ENCODE measurements at regions not wholly inside any gene's neighbourhood (a gene's known extent, or its start where the extent isn't known, plus 50 kb on each side); places are given as distances from the start of the nearest gene placed in this dataset.

- DNase-seq, result no peak
Measured at GRCh38 chr5:30117135-30117534, 1076.4 kb upstream of the CDH6 start.

- peak; percentile 5 for DNase-seq
Measured at GRCh38 chr5:30113542-30113941, 1079.9 kb upstream of the CDH6 start.

DNA sequence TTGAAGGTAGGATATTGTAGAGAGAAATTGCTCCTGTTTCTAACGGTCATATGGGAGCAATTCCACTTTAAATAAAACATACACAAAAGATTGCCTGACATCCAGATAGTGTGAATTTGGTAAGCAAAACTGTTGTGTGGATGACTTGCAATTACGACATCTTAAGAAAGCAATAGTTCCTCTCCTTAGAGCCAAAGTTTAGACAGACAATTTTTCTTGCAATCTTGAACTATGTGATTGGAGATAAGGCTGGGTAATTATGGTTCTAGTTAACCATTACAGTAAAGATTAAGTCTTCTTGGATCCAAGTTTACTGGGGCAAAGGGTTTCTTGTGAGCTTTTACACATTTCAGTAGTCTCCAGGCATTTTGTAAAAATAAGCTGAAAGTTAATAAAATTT is 1080.6 kb upstream of the CDH6 start:
- peak; percentile 8 for DNase-seq

DNA sequence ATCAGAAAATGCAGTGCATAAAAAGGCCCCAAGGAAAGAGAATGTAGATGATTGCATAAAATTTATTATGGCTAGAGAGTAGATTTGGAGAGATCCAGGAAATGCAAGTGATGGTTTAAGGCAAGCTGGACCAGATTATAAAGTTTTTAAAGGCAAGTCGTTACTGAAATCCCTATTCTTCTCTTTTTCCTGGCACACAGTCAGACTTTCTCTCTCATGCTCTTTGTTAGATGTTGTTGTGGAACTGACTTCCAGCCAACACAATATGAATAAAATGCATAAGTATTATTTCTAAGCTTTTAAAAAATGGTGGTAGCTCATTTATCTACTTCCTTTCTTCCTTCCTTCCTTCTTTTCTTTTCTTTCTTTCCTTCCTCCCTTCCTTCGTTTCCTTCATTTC is 1085.4 kb upstream of the CDH6 start:
- DNase-seq, result no peak

DNA sequence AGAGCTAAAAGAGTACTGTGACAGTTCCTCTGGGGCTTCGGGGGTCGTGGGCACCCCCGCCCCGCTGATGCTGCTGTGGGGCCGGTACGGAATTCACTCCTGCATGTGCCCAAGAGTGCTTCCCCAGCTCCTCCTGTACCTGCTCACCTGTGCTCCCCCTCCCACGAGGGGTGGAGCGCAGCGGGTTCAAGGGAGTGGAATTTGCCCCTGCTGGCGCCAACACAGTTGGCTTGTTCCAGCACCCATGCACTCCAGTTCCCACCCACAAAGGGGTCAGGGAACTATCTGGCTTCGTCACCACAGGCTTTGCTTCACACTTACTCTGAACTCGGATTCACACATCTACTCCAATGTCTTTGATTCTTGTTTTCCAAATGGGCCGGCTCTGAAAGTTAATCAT is 1086.9 kb upstream of the CDH6 start:
- no peak for DNase-seq

DNA sequence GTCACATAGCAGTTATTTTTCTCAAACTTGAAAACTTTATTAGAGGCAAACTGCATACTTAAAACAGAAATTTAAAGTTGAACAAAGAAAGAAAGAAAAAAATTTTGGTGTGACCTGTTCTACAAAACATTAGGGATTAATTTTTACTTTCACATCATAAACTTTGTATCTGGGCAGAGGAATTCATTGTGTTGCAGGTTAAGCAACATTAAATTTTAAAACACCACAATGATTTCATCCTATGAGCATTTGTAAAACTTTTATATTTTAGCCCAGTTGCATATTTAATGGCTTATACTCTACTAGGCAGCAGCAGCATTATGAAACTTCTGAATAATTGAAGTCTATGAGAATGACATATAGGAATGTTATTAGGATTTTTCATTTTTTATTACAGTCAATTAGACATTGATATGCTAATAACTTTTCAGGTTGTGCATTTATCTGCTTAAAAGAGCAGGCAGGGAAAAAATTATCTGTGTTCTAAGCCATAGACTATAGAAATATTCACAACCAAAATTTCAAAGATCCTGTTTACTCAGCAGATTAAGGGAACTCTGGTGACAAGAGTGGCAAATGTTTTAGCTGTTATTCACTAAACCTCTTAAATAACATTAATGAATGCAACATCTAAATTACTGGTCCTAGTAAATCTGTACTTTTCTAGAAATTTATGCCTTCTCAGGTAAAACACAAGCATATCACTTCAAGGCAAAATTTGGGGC is 1088.5 kb upstream of the CDH6 start:
- DNase-seq, result no peak

GRCh38 chr5:30103452-30104202 is 1089.9 kb upstream of the CDH6 start:
- DNase-seq, result no peak

DNA sequence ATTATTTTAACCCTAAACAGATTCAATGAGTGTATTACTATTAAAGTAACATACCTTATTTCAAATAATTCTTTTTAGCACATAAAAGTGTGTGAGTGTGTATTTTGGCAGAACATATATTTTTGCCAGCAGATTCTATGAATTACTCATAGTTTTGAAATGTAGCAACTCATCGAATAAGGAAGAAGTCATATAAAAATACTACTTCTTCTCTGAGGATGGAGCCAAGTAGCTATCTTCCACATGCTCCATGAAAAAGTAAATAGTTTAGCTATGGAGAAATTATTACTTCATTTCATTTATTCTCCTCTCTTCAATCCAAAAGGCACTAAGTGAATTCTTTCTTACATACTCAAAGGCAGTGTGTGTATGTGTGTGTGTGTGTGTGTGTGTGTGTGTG is 1090.4 kb upstream of the CDH6 start:
- DNase-seq, result no peak

DNA sequence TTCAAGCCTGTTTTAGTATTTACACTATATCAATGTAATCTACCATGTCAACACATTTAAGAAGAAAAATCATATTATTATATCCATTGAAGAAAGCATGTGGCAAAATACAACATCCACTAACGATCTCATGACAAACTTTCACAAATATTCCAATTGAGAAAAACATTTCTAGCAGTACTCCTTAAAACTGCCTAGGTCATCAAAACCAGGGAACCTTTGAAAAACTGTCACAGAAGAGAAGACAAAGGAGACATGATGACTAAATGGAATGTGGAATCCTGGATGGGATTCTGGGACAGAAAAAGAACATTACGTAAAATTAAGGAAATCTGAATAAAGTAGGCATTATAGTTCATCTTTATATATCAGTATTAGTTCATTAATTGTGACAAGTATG is 1091.3 kb upstream of the CDH6 start:
- DNase-seq, result no peak

- DNase-seq, result no peak
Measured at GRCh38 chr5:30100929-30101328, 1092.6 kb upstream of the CDH6 start.

- no peak for DNase-seq
Measured at GRCh38 chr5:30100148-30100713, 1093.3 kb upstream of the CDH6 start.

GRCh38 chr5:30099634-30100033 is 1093.9 kb upstream of the CDH6 start:
- no peak for DNase-seq

- no peak for DNase-seq
Measured at GRCh38 chr5:30098940-30099339, 1094.5 kb upstream of the CDH6 start.

- DNase-seq, result no peak
Measured at GRCh38 chr5:30092548-30092947, 1100.9 kb upstream of the CDH6 start.

- no peak for DNase-seq
Measured at GRCh38 chr5:30069441-30070263, 1123.8 kb upstream of the CDH6 start.

DNA sequence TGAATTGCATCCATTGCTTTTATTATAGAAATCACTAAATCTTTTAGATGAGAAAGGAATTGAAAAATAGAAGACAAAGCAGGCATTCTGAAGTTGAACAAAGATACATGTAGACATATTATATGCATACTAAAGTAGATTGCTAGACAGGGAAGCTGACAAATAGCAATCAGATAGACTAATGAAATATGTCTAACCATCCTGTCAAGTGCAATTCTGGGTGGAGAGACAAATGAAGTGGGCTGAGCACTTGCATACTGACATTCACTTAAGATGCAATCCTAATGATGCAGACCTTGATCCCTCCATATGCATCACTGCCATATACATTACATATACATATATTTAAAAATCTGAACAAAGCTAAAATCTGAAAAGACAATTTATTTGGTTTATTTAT is 1130.0 kb upstream of the CDH6 start:
- DNase-seq, result no peak

- no peak for DNase-seq
Measured at GRCh38 chr5:30051976-30052375, 1141.5 kb upstream of the CDH6 start.

- DNase-seq, result no peak
Measured at GRCh38 chr5:30050056-30050815, 1143.2 kb upstream of the CDH6 start.

GRCh38 chr5:30042677-30043076 is 1150.8 kb upstream of the CDH6 start:
- DNase-seq, result no peak

DNA sequence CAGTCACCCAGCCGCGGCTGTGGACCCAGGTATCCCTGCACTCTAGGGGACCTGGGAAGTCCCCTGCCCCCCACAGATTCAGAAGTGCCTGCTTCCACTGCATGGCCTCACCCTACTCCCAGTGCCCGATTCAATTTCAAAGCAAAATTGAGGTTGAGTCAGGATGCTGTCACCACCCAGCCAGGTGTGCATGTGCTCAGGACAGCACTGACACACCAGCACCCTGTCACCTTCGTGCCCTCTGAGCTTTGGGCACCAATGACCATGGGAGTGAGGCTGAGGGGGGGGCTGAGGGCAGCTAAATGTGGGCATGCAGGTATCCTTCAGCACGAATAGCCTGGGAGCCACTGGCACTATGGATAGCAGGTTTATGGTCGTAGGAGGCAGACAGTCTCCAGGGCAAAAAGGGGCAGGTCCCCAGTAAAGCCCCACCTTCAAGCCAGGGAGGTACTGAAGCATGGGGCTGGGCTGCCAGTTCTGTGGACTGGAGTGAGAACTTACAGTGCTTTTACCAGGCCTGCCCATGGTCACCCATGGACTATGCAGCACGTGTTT is 1151.6 kb upstream of the CDH6 start:
- DNase-seq, result no peak

- no peak for DNase-seq
Measured at GRCh38 chr5:30041291-30041690, 1152.2 kb upstream of the CDH6 start.

- DNase-seq, result peak; percentile 74
Measured at GRCh38 chr5:30040488-30041118, 1152.9 kb upstream of the CDH6 start.
